SIG-M5 treated with dmso at 0.1 percent for 504 hours (cell line): ENCODE measurements at regions not wholly inside any gene's neighbourhood (a gene's known extent, or its start where the extent isn't known, plus 50 kb on each side); places are given as distances from the start of the nearest gene placed in this dataset.

Experiments
- DNase-seq: peaks from one replicate; lab custom pipeline; 2025; ENCODE audit not compliant: unreplicated experiment; lab: John Stamatoyannopoulos, UW

DNA sequence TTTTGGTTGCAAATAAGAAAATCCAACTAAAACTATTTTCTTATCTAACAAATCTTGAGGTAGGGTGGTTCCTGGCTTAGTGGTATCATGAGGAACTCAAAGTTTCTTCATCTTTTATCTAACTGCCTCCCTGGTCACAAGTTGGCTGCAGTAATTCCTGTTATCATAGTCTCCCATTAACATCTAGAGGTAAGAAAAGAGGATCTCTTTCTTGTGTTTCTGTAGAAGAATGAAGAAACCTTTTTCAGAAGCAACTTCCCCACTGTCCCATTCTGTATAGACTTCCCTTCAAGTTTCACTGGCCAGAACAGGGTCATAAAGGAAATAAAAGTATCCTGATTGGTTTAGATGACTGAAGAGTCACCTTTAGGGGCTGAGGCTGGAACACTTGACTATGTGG lies 81.8 kb upstream of the ELL2 start:
- DNase-seq, result peak; percentile 45

DNA sequence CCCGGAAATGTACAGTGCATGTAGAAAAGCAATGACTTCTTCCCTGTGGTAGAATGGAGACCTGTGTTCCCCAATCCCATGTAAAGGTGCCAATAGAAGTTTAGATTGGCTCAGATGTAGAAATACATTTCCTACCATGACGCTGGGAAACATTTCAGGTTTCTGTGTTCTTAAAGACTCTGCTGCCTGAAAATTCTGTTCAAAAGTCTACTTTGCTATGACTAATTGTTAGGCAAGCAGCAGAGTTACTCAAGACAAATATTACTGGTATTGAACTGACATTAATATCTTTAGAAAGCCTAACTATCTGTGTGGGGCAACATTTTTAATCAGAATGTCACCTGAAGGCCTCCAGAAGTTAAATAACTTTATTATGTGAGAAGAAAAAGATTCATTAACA lies 75.5 kb upstream of the ELL2 start:
- no peak for DNase-seq

DNA sequence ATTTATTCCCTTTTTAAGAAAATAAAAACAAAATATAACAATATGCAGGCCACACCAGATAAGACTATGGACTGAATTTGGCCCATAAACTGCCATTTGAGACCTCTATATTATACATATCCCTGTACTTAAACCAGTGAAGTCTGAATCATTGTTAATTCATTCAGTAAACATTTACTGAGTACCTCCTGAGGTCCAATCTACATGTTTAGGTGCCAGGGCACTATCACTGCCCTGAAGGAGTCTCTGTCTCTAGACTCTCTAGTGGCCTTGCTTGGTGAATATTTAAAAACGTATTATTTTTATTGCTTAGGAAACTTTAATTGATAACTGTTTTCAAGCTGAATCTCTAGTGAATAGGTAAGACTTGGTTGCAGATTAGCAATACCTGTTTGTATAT lies 74.7 kb upstream of the ELL2 start:
- DNase-seq, result no peak

DNA sequence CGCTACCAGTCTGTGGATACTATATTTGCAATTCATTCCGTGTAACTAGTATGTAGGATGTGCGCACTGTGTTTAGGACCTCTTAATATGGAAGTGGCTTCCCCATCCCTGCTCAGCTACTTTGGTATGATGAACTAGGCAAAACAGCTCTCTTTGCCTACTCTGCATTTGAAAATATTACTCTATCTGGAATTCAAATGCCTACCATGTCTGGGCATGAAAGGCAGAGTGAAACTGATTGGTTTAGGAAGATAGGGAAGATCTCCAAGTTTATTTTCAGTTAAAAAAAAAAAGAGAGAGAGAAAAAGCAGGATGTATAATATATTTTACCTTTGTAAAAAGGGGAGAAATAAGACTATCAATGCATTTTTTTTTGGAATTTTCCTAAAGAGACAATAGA lies 74.1 kb upstream of the ELL2 start:
- DNase-seq, result no peak

DNA sequence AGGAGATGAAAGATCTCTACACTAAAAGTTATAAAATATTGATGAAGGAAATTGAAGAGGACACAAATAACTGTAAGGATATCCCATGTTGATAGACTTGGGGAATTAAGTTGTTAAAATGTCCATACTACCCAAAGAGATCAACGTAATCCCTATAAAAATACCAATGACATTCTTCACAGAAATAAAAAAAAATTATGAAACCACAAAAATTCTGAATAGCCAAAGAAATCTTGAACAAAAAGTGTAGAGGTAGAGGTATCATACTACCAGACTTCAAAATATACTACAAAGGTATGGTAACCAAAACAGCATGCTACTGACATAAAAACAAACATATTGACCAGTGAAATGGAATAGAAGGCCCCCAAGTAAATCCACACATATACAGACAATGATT lies 71.5 kb upstream of the ELL2 start:
- DNase-seq, result no peak

DNA sequence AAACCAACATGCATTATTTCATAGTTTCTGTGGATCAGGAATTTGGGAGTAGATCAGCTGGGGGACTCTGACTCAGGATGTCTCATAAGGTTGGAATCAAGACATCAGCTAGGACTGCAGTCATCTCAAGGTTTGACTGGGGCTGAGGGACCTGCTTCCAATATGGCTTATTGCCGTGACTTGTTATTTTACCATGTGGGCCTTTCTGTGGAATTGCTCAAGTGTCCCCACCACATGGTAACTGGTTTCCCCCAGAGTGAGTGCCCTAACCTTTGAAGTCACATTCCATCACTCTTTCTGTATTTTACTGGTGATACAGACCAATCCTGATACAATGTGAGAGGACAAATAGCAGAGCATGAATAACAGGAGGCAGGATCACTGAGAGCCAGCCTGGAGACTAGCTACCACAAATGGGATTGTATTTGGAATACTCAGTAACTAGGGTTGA lies 70.2 kb upstream of the ELL2 start:
- DNase-seq, result no peak

DNA sequence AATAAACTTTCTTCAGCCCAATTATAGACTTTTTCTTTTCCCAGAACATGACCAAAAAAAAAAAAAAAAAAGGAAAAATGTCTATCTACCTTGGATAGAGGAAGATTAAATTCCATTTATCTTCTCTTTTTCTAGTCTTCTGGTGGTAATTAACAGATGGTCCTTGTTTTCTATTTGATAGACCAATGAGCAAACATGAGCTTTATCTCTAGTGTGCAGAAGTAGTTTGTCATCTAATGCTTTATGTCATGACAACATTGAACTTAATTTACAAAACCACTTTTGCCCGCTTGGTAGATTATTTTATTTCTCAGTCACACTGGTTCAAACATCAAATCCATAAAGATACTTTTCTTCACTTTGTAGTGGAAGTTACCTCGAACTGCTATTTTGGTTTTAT lies 69.5 kb upstream of the ELL2 start:
- no peak for DNase-seq

DNA sequence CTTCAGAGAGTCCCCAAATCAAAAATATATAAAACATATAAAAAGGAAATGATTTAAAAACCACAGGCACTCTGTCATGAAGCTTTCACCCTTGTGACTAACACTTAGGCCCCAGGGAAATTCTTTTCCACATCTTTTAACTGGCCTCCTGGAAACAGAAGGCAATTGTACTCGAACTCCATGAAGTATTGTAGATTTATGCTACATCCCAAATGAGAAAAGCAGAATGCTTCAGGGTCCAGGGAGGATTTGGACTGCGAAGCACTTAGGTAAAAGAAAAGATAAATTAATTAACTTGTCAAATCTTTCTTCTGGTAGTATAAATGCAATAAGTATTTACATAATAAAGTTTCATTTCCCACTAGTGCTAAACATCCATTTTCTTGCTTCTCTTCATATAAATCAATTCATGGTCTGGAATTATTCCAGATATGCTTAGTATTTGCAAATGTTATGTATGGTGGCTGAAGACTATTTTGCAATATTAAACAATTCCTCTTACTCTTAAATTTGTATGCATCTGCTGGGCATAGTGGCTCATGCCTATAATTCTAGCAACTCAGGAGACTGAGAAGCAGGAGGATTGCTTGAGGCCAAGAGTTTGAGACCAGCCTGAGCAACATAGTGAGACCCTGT lies 64.9 kb upstream of the ELL2 start:
- DNase-seq, result no peak

DNA sequence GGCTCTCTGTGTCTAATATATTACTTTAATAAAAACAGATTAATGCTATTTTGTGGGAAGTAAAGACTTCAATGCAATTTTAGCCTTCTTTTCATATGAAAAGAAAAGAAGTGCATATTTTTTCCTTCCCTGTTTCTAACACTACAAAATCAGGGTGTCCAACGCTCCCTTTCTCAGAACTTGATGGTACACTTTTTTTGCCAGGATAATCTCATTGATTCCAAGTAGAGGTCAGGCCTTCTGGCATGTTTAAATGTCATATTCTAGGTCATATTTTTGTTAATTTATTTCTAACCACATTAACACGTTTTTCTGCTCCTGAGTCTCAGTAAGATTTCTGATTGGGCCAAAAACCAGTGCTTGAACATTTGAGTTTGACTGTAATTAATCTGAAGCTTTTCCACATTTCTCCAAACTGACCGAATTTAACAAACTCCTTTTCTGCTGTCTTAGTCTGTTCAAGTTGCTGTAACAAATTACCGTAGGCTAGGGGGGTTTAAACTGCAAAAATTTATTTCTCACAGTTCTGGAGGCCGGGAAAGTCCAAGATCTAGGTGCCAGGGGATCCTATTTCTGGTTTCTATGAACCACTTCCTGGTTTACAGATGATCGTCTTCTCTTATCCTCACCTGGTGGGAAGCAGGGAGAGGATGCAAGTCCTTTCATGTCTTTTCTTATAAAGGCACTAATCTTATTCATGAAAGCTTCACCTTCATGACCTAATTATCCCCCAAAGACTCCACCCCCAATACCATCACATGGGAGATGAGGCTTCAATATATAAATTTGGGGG lies 63.2 kb upstream of the ELL2 start:
- DNase-seq, result no peak

DNA sequence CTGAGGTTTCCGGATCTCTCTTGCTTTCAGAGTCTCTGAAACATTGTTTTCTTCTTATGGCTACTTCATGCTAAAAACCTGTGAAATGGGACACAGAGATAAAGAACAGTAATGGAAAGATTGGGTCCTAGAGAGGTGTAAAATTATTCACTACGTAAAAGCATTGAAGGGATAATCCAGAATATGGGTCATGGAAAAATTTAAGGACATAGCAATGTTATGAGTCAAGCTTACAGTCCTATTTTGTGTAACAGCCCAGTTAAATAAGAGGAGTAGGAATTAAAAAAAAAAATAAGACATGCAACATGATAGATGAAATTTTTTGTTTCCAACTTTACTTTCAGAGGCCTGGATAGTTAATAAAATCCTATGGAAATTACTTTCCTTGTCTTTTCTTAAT lies 61.9 kb upstream of the ELL2 start:
- no peak for DNase-seq

DNA sequence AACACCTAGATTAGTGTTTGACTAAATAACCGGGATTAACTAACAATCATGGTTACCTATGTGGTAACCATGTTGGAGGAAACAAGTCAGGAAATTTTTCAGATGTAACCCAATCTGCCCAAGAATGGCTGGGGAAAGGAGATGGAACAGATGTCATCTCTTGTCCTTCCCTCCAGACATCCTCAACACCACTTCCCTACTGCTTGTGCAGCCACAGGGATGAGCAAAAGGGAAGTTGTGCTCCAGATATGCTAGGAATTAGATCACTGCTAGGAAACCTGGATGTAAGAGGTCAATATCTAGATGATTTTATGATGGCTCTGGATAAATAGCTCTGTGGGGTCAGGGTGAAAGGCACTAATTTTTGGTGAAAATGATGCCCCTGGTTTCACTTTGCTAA lies 61.3 kb upstream of the ELL2 start:
- DNase-seq, result no peak

DNA sequence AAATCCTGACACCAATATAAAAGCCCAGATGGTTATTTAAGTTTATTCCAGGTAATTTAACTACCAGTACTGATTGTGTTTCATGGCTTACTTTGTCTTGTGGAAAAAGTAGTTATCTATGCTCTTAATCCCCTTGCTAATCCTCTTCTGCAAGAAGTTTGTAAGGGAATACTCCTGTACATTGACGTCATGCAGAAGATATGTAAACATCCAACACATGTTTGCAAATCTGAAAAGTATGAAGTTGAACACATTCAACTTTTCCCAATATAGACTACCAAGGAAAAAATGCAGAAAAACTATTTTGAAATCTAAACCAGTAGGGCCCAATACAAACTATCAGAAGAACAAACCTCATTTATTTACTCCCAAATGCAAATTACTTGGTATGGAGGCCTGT lies 56.3 kb upstream of the ELL2 start:
- DNase-seq, result no peak

DNA sequence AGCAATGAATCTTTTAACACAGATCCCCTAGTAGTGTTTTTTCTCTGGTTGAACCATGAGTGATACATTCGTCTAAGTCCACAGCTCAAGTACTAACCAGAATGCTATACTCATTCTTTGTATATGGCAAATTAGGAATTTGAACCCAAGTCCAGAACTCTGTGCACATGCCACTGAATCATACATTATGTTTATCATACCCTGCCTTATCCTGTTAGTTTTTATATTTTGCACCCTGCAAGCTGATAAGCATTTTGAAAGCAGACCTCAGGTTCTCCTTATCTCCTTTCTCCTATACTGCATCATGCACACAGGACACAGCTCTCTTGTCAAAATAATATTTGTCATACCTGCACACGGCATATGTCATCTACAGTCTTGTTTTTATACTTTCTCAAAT lies 54.6 kb upstream of the ELL2 start:
- DNase-seq, result no peak

DNA sequence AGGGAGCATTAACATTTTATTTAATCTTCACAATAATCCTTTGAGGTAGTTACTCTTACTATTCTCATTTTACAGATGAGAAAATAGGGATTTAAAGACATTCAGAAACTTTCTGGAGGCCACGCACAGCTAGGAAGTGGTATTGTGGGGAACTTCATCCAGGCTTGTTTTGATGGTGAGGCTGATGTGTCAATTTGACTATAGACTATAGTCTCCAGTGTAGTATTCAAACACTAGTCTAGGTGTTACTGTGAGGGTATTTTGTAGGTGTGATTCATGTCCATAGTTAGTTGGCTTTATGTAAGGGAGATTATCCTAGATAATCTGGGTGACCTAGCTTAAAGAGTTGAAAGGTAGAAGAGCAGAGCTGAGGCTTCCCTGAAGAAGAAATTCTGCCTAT lies 54.1 kb upstream of the ELL2 start:
- no peak for DNase-seq

DNA sequence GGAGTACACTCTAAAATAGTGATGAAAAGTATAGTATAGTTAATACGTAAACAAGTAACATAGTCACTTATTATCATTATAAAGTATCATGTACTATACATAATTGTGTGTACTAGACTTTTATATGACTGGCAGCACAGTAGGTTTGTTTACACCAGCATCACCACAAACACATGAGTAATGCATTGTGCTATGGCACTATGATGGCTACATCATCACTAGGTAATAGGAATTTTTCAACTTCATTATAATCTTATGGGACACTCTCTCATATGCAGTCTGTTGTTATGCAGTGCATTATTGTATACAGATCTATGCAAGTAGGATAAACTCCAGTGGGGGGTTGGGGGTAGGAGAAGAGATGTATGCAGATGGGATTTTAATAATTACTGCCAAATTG lies 52.7 kb upstream of the ELL2 start:
- no peak for DNase-seq

DNA sequence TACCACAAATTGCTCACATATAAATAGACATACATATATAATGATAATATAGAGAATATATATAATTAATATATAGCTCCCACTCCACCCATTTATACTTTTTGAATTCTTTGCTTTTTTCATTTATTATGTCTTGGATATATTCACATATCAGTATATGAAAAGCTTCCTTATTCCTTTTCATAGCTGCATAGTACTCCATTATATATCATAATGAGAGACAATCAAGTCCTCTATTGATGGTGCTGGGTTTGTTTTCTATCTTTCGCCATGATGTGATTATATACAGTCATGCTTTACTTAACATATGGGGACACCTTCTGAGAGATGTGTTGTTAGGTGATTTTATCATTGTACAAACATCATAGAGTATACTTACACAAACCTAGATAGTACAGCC lies 51.6 kb upstream of the ELL2 start:
- DNase-seq, result no peak

DNA sequence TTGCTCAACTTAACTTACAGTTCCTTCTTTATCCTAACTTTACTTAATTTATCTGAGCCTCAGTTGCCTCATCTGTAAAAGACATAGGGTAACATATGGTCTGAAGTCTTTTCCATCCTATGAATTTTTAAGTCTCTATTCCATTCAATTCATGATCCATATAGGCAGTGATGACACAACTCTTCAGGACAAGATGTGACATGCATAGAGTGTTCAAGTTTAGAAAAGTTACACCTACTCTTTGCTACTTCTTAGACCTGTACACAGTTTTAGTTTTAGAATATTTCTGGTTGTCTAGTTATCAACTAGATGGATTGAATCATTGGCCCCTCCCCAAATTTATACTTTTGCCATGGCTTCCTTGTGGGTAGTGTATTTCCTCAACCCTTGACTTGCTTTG lies 50.7 kb upstream of the ELL2 start:
- no peak for DNase-seq
